H9 (cell line): ENCODE measurements at regions not wholly inside any gene's neighbourhood (a gene's known extent, or its start where the extent isn't known, plus 50 kb on each side); places are given as distances from the start of the nearest gene placed in this dataset.

Source experiments
- DNase-seq: peaks from one replicate; pipeline ENCODE4 v3.0.0-alpha.2; 2017
- H2AFZ ChIP-seq: one replicate; pipeline ENCODE4 v1.6.1; 2013; ENCODE audit warnings: mild to moderate bottlenecking, low read length, control low read depth, moderate library complexity
- H2AK5ac ChIP-seq: 2 replicates; pipeline ENCODE4 v1.6.1; 2013; ENCODE audit warnings: low read length, control low read depth, mixed read lengths; ENCODE audit not compliant: insufficient read length
- H2BK120ac ChIP-seq: one replicate; pipeline ENCODE4 v1.6.1; 2013; ENCODE audit warnings: low read depth, mild to moderate bottlenecking, low read length, control low read depth, inconsistent platforms; ENCODE audit not compliant: poor library complexity, severe bottlenecking
- H2BK12ac ChIP-seq: 2 replicates; pipeline ENCODE4 v1.6.1; 2013; ENCODE audit warnings: low read length, control low read depth, mixed read lengths, low read depth; ENCODE audit not compliant: insufficient read length
- H2BK15ac ChIP-seq: 2 replicates; pipeline ENCODE4 v1.6.1; 2013; ENCODE audit warnings: low read depth, low read length, control low read depth
- H2BK20ac ChIP-seq: one replicate; pipeline ENCODE4 v1.6.1; 2013; ENCODE audit warnings: low read depth, mild to moderate bottlenecking, low read length, control low read depth, inconsistent platforms; ENCODE audit not compliant: poor library complexity, severe bottlenecking
- H2BK5ac ChIP-seq: 2 replicates; pipeline ENCODE4 v1.6.1; 2013; ENCODE audit warnings: low read length, control low read depth, mixed read lengths; ENCODE audit not compliant: insufficient read length
- H3K14ac ChIP-seq: 2 replicates; pipeline ENCODE4 v1.6.1; 2013; ENCODE audit warnings: low read length, control low read depth; ENCODE audit not compliant: insufficient read depth
- H3K18ac ChIP-seq: 2 replicates; pipeline ENCODE4 v1.6.1; 2013; ENCODE audit warnings: low read depth, mild to moderate bottlenecking, mixed read lengths, low read length, control low read depth; ENCODE audit not compliant: insufficient read length
- H3K23ac ChIP-seq: 2 replicates; pipeline ENCODE4 v1.6.1; 2013; ENCODE audit warnings: low read length, control low read depth, mixed read lengths, low read depth; ENCODE audit not compliant: insufficient read length
- H3K23me2 ChIP-seq: 2 replicates; pipeline ENCODE4 v1.6.1; 2013; ENCODE audit warnings: low read depth, mild to moderate bottlenecking, mixed read lengths, low read length, control low read depth; ENCODE audit not compliant: insufficient read length, poor library complexity, severe bottlenecking
- H3K27ac ChIP-seq: 2 replicates; pipeline ENCODE4 v1.5.1; 2013; ENCODE audit warnings: low read length, control low read depth, mixed read lengths, low read depth; ENCODE audit not compliant: insufficient read length
- H3K27me3 ChIP-seq: 2 replicates; pipeline ENCODE4 v1.6.1; 2013; ENCODE audit warnings: low read length, control low read depth, inconsistent platforms; ENCODE audit not compliant: insufficient read depth
- H3K4ac ChIP-seq: 2 replicates; pipeline ENCODE4 v1.6.1; 2013; ENCODE audit warnings: low read depth, mild to moderate bottlenecking, control low read depth, inconsistent platforms, low read length, moderate library complexity
- H3K4me1 ChIP-seq: 2 replicates; pipeline ENCODE4 v1.6.1; 2013; ENCODE audit warnings: low read length, control low read depth, inconsistent platforms; ENCODE audit not compliant: insufficient read depth
- H3K4me2 ChIP-seq: 2 replicates; pipeline ENCODE4 v1.6.1; 2013; ENCODE audit warnings: low read length, control low read depth, mixed read lengths; ENCODE audit not compliant: insufficient read length, insufficient read depth
- H3K56ac ChIP-seq: 2 replicates; pipeline ENCODE4 v1.6.1; 2013; ENCODE audit warnings: low read depth, mild to moderate bottlenecking, mixed read lengths, low read length, control low read depth; ENCODE audit not compliant: insufficient read length
- H3K79me1 ChIP-seq: 2 replicates; pipeline ENCODE4 v1.6.1; 2013; ENCODE audit warnings: low read depth, mild to moderate bottlenecking, moderate library complexity, low read length, control low read depth, inconsistent platforms; ENCODE audit not compliant: insufficient read depth, poor library complexity, severe bottlenecking
- H3K79me2 ChIP-seq: 2 replicates; pipeline ENCODE4 v1.6.1; 2013; ENCODE audit warnings: low read length, control low read depth, inconsistent platforms; ENCODE audit not compliant: insufficient read depth
- H3K9ac ChIP-seq: 2 replicates; pipeline ENCODE4 v1.6.1; 2013; ENCODE audit warnings: low read length, control low read depth, mixed read lengths; ENCODE audit not compliant: insufficient read length; ENCODE audit errors: extremely low read depth
- H3K9me3 ChIP-seq: one replicate; pipeline ENCODE4 v1.6.1; 2013; ENCODE audit warnings: low read depth, low read length, inconsistent platforms; ENCODE audit not compliant: control insufficient read depth
- H3T11ph ChIP-seq: one replicate; pipeline ENCODE4 v1.6.1; 2013; ENCODE audit warnings: mild to moderate bottlenecking, low read length, control low read depth, inconsistent platforms
- H4K20me1 ChIP-seq: one replicate; pipeline ENCODE4 v1.6.1; 2013; ENCODE audit not compliant: control insufficient read depth, insufficient read length, insufficient read depth
- H4K5ac ChIP-seq: 2 replicates; pipeline ENCODE4 v1.6.1; 2013; ENCODE audit warnings: low read depth, mild to moderate bottlenecking, mixed read lengths, low read length, control low read depth; ENCODE audit not compliant: insufficient read length
- H4K8ac ChIP-seq: replicated peaks from 2 replicates; pipeline ENCODE4 v1.6.1; 2013; ENCODE audit warnings: low read length, control low read depth, mixed read lengths, low read depth; ENCODE audit not compliant: insufficient read length
- H4K91ac ChIP-seq: 2 replicates; pipeline ENCODE4 v1.6.1; 2013; ENCODE audit warnings: low read depth, mild to moderate bottlenecking, moderate library complexity, mixed read lengths, low read length, control low read depth; ENCODE audit not compliant: insufficient read length
- H3K27ac Mint-ChIP-seq, 3 experiments: 2 replicates in 2 of 3; 3 replicates in 1 of 3; pipeline ENCODE4 v1.8.0; 2020 to 2021; ENCODE audit warnings: mixed read lengths in 3 of 3, mild to moderate bottlenecking in 1 of 3, moderate library complexity in 1 of 3
- H3K27me3 Mint-ChIP-seq: 2 replicates; pipeline ENCODE4 v1.8.0; 2021; ENCODE audit warnings: low read depth, mild to moderate bottlenecking, moderate library complexity, mixed read lengths
- H3K36me3 Mint-ChIP-seq, 3 experiments: 2 replicates in 2 of 3; 3 replicates in 1 of 3; pipeline ENCODE4 v1.8.0; 2020 to 2021; ENCODE audit warnings: low read depth in 3 of 3, mixed read lengths in 3 of 3; ENCODE audit not compliant: insufficient read depth in 1 of 3
- H3K4me1 Mint-ChIP-seq, 2 experiments: 2 replicates each; pipeline ENCODE4 v1.8.0; 2020; ENCODE audit warnings: mixed read lengths in 2 of 2
- H3K4me3 Mint-ChIP-seq, 2 experiments: 2 replicates in 1 of 2; 3 replicates in 1 of 2; pipeline ENCODE4 v1.8.0; 2020 to 2021; ENCODE audit warnings: mild to moderate bottlenecking in 2 of 2, mixed read lengths in 2 of 2, moderate library complexity in 1 of 2
- H3K9me3 Mint-ChIP-seq, 2 experiments: 2 replicates in 1 of 2; 3 replicates in 1 of 2; pipeline ENCODE4 v1.8.0; 2020; ENCODE audit warnings: mild to moderate bottlenecking in 2 of 2, mixed read lengths in 2 of 2, moderate library complexity in 1 of 2
- WGBS: extraction: QIAGEN DNeasy Blood & Tissue Kit; methylation state at CpG from one replicate; pipeline ENCODE4 v1.1.7; 2013; ENCODE audit warnings: missing lambda C conversion rate, low lambda C conversion rate, mixed read lengths; ENCODE audit not compliant: insufficient read length; ENCODE audit errors: extremely low coverage; 5-methylcytosine and 5-hydroxymethylcytosine counted together
- TF ChIP-seq, protein P1 (sequence below): fragments of 200-600 bp; sonication (generic); conservative IDR thresholded peaks from 3 replicates; pipeline ENCODE4 v1.8.0; 2021; ENCODE audit warnings: antibody characterized with exemption, mild to moderate bottlenecking

DNA sequence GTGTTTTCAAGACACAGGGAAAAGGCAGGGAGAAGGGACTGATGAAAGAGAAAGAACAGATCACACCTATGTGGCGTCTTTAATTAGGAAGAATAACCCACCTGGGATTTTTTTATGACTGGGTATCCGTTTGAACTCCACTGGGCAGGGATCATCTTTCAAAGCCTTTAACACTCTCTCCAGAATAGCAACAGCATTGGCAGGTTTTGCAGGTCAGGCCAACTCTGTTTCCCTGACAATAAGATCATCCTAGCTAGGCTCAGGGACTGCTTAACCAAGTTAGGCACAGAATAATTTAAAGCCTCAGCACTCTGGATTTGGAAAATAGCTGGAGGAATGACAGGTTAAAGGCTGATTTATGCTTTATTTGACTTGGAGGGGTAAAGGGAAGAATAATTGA, 117.6 kb downstream of the SUDS3 start:
- Histone ChIP-seq H3K4me1 (no peaks in the 10 kb centered on the region; the same call in 1 of the 2 replicates), H3K27ac (no peak overlapping the region), H4K91ac (no peak overlapping the region), H3K4ac (no peak overlapping the region), H2BK20ac (no peak overlapping the region), H3K23ac (no peak overlapping the region), H3K23me2 (no peaks in the 10 kb centered on the region), H3K56ac (no peak overlapping the region), H3K18ac (no peak overlapping the region), H4K8ac (no peak overlapping the region), H3K9ac (no peak overlapping the region), H4K5ac (no peak overlapping the region), H3K79me1 (no peaks in the 10 kb centered on the region), H2BK120ac (no peak overlapping the region), H2BK15ac (no peak overlapping the region), H2BK12ac (no peak overlapping the region), H2AK5ac (no peak overlapping the region), H3K4me2 (no peak overlapping the region), H3K27me3 (no peaks in the 10 kb centered on the region; the same call in 1 of the 2 replicates), H3K9me3 (no peaks in the 10 kb centered on the region), H3K79me2 (no peaks in the 10 kb centered on the region), H4K20me1 (no peaks in the 10 kb centered on the region), H3K14ac (no peak overlapping the region), H3T11ph (no peak overlapping the region), H2BK5ac (no peak overlapping the region), H2AFZ (no peak overlapping the region)
- TF ChIP-seq, protein P1, sequence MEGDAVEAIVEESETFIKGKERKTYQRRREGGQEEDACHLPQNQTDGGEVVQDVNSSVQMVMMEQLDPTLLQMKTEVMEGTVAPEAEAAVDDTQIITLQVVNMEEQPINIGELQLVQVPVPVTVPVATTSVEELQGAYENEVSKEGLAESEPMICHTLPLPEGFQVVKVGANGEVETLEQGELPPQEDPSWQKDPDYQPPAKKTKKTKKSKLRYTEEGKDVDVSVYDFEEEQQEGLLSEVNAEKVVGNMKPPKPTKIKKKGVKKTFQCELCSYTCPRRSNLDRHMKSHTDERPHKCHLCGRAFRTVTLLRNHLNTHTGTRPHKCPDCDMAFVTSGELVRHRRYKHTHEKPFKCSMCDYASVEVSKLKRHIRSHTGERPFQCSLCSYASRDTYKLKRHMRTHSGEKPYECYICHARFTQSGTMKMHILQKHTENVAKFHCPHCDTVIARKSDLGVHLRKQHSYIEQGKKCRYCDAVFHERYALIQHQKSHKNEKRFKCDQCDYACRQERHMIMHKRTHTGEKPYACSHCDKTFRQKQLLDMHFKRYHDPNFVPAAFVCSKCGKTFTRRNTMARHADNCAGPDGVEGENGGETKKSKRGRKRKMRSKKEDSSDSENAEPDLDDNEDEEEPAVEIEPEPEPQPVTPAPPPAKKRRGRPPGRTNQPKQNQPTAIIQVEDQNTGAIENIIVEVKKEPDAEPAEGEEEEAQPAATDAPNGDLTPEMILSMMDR, result no peak
- peaks cover 4% of the 10 kb centered on the region; the same call in 1 of the 2 replicates for H3K27me3 Mint-ChIP-seq
- H3K9me3 Mint-ChIP-seq, result peaks cover 7 to 8% of the 10 kb centered on the region in 2 experiments
- H3K27ac Mint-ChIP-seq, result no peak overlapping the region
- DNase-seq, result no peak
- no peak overlapping the region for H3K4me3 Mint-ChIP-seq
- peaks cover 14 to 20% of the 10 kb centered on the region in 2 experiments for H3K4me1 Mint-ChIP-seq
- no CpG with 5 or more reads among the region's 2 CpGs for WGBS
- peaks cover 5 to 6% (median 6%) of the 10 kb centered on the region in 3 experiments; a peak in 5 of 7 replicates for H3K36me3 Mint-ChIP-seq
